H1 (cell line): ENCODE measurements at regions not wholly inside any gene's neighbourhood (a gene's known extent, or its start where the extent isn't known, plus 50 kb on each side); places are given as distances from the start of the nearest gene placed in this dataset.

Experiments used
- CTCF ChIA-PET: fragments of 300-600 bp; sonication (Branson Sonifier 250); formaldehyde crosslinking; loops from one replicate; lab custom pipeline; 2021; ENCODE audit not compliant: partially characterized antibody; lab: Charles Lee
- POLR2A ChIA-PET: fragments of 300-600 bp; sonication (Branson Sonifier 250); formaldehyde crosslinking; loops from one replicate; lab custom pipeline; 2021; ENCODE audit warnings: inconsistent platforms; ENCODE audit not compliant: partially characterized antibody; lab: Charles Lee
- DNase-seq, 2 experiments: peaks; one replicate each; pipeline versions ENCODE4 v3.0.0 to v3.0.0-alpha.2; 2010 to 2022; ENCODE audit warnings: low spot score in 2 of 2, low read depth in 1 of 2, mixed read lengths in 1 of 2
- FAIRE-seq: peaks from 2 replicates; lab custom pipeline; 2011; peaks lifted over from hg19 to GRCh38; lab: Jason Lieb, UNC
- H2AFZ ChIP-seq: 2 replicates; pipeline ENCODE4 v1.8.1; 2012; ENCODE audit warnings: low read length, inconsistent platforms
- H2AK5ac ChIP-seq: 2 replicates; pipeline ENCODE4 v1.6.1; 2013; ENCODE audit warnings: low read depth, low read length
- H2BK120ac ChIP-seq: replicated peaks from 2 replicates; pipeline ENCODE3; 2013; ENCODE audit warnings: low read depth, low read length, inconsistent platforms
- H2BK12ac ChIP-seq: 2 replicates; pipeline ENCODE4 v1.6.1; 2013; ENCODE audit warnings: low read depth, low read length
- H2BK15ac ChIP-seq: 2 replicates; pipeline ENCODE4 v1.6.1; 2013; ENCODE audit warnings: low read length
- H2BK20ac ChIP-seq: 2 replicates; pipeline ENCODE4 v1.6.1; 2013; ENCODE audit warnings: low read length
- H2BK5ac ChIP-seq: 2 replicates; pipeline ENCODE4 v1.6.1; 2013; ENCODE audit warnings: low read depth, low read length
- H3K14ac ChIP-seq: 2 replicates; pipeline ENCODE4 v1.6.1; 2013; ENCODE audit warnings: inconsistent platforms; ENCODE audit not compliant: insufficient read length
- H3K18ac ChIP-seq: 2 replicates; pipeline ENCODE4 v1.6.1; 2013; ENCODE audit warnings: low read length; ENCODE audit errors: extremely low read depth
- H3K23ac ChIP-seq: 2 replicates; pipeline ENCODE4 v1.6.1; 2013; ENCODE audit warnings: inconsistent platforms; ENCODE audit not compliant: insufficient read length
- H3K23me2 ChIP-seq: 2 replicates; pipeline ENCODE4 v1.6.1; 2013; ENCODE audit warnings: low read depth, low read length
- H3K27ac ChIP-seq: 2 replicates; pipeline ENCODE4 v1.6.1; 2011; ENCODE audit warnings: low read depth, low read length, inconsistent platforms
- H3K27me3 ChIP-seq, 4 experiments: replicated peaks in 1 of 4; 1 replicate in 1 of 4; 2 replicates in 3 of 4; pipeline versions ENCODE4 v1.6.1 to v1.8.1; 2011 to 2013; ENCODE audit warnings: low read length in 3 of 4, mild to moderate bottlenecking in 3 of 4, inconsistent platforms in 2 of 4, mixed read lengths in 2 of 4, moderate library complexity in 1 of 4; ENCODE audit not compliant: control insufficient read depth in 3 of 4, insufficient read depth in 3 of 4; ENCODE audit errors: extremely low read depth in 1 of 4
- H3K36me3 ChIP-seq, 4 experiments: 2 replicates each; pipeline versions ENCODE4 v1.6.1 to v1.8.1; 2011 to 2013; ENCODE audit warnings: mild to moderate bottlenecking in 4 of 4, low read length in 3 of 4, moderate library complexity in 2 of 4, control low read depth in 1 of 4, inconsistent platforms in 1 of 4; ENCODE audit not compliant: insufficient read depth in 4 of 4, control insufficient read depth in 2 of 4
- H3K4ac ChIP-seq: replicated peaks from 2 replicates; pipeline ENCODE3; 2013; ENCODE audit warnings: low read length, low read depth, mixed read lengths, inconsistent platforms; ENCODE audit not compliant: insufficient read length
- H3K4me1 ChIP-seq, 4 experiments: replicated peaks in 1 of 4; 1 replicate in 1 of 4; 2 replicates in 3 of 4; pipeline versions ENCODE4 v1.6.1 to v1.8.1; 2011 to 2013; ENCODE audit warnings: low read length in 3 of 4, inconsistent platforms in 2 of 4, mixed read lengths in 1 of 4; ENCODE audit not compliant: insufficient read depth in 4 of 4, control insufficient read depth in 3 of 4
- H3K4me2 ChIP-seq, 2 experiments: 2 replicates each; pipeline versions ENCODE4 v1.6.1 to v1.8.1; 2011 to 2013; ENCODE audit warnings: low read depth in 2 of 2, low read length in 2 of 2, control low read depth in 1 of 2, inconsistent platforms in 1 of 2, mild to moderate bottlenecking in 1 of 2; ENCODE audit not compliant: insufficient read depth in 1 of 2
- H3K4me3 ChIP-seq, 4 experiments: fragments of 200-600, 300-600 bp in 1 of 4; sonication (generic), shearing (Covaris generic), sonication (Bioruptor Twin) in 1 of 4; 2 replicates each; pipeline versions ENCODE4 v1.5.1 to v1.8.1; 2011 to 2016; ENCODE audit warnings: low read length in 4 of 4, low read depth in 3 of 4, control low read depth in 2 of 4, inconsistent platforms in 2 of 4, mild to moderate bottlenecking in 2 of 4, mixed read lengths in 1 of 4, moderate library complexity in 1 of 4; ENCODE audit not compliant: insufficient read depth in 2 of 4; ENCODE audit errors: extremely low read depth in 1 of 4
- H3K56ac ChIP-seq: replicated peaks from 2 replicates; pipeline ENCODE3; 2013; ENCODE audit warnings: low read depth, mild to moderate bottlenecking, mixed read lengths, low read length, inconsistent platforms; ENCODE audit not compliant: insufficient read length
- H3K79me1 ChIP-seq: 2 replicates; pipeline ENCODE4 v1.6.1; 2013; ENCODE audit warnings: low read depth, low read length, control low read depth
- H3K79me2 ChIP-seq, 2 experiments: 2 replicates each; pipeline versions ENCODE4 v1.6.1 to v1.8.1; 2012 to 2013; ENCODE audit warnings: low read length in 2 of 2, mild to moderate bottlenecking in 2 of 2, inconsistent platforms in 1 of 2; ENCODE audit not compliant: insufficient read depth in 2 of 2, control insufficient read depth in 1 of 2
- H3K9ac ChIP-seq, 4 experiments: replicated peaks in 1 of 4; 1 replicate in 1 of 4; 2 replicates in 3 of 4; pipeline versions ENCODE4 v1.6.1 to v1.8.1; 2011 to 2013; ENCODE audit warnings: low read depth in 3 of 4, low read length in 3 of 4, control low read depth in 2 of 4, mild to moderate bottlenecking in 2 of 4, moderate library complexity in 2 of 4, inconsistent platforms in 1 of 4; ENCODE audit errors: extremely low read depth in 1 of 4
- H3K9me3 ChIP-seq, 2 experiments: 2 replicates each; pipeline versions ENCODE4 v1.6.1 to v1.8.1; 2012 to 2013; ENCODE audit warnings: mild to moderate bottlenecking in 2 of 2, moderate library complexity in 2 of 2, control low read depth in 1 of 2, inconsistent platforms in 1 of 2, low read depth in 1 of 2, low read length in 1 of 2, mixed read lengths in 1 of 2; ENCODE audit not compliant: insufficient read depth in 2 of 2
- H4K20me1 ChIP-seq, 2 experiments: replicated peaks in 1 of 2; 2 replicates each; pipeline versions ENCODE3 to v1.8.1; 2011 to 2013; ENCODE audit warnings: inconsistent platforms in 2 of 2, low read length in 2 of 2, mild to moderate bottlenecking in 1 of 2; ENCODE audit not compliant: insufficient read depth in 2 of 2, control insufficient read depth in 1 of 2
- H4K5ac ChIP-seq: 2 replicates; pipeline ENCODE4 v1.6.1; 2013; ENCODE audit warnings: low read length, low read depth, mixed read lengths, inconsistent platforms; ENCODE audit not compliant: insufficient read length
- H4K8ac ChIP-seq: 2 replicates; pipeline ENCODE4 v1.8.0; 2013; ENCODE audit warnings: mild to moderate bottlenecking, moderate library complexity, low read length, inconsistent platforms; ENCODE audit not compliant: insufficient read depth; ENCODE audit errors: extremely low read depth
- H4K91ac ChIP-seq: replicated peaks from 2 replicates; pipeline ENCODE3; 2013; ENCODE audit warnings: low read length, mixed read lengths, inconsistent platforms; ENCODE audit not compliant: insufficient read length
- BACH1 ChIP-seq: IDR thresholded peaks from 2 replicates; pipeline ENCODE4 v1.6.1; 2012; ENCODE audit warnings: low read length, improper control_type of control experiment
- BCL11A ChIP-seq, 2 experiments: IDR thresholded peaks; one replicate each; pipeline ENCODE4 v1.6.1; 2011; ENCODE audit warnings: low read depth in 2 of 2, low read length in 2 of 2, mild to moderate bottlenecking in 2 of 2
- BRCA1 ChIP-seq: IDR thresholded peaks from 2 replicates; pipeline ENCODE4 v1.6.1; 2012; ENCODE audit warnings: low read depth, low read length, improper control_type of control experiment
- EZH2 ChIP-seq: fragments of 200-600 bp; sonication (generic); IDR thresholded peaks from 2 replicates; pipeline ENCODE4 v1.7.1; 2012; ENCODE audit warnings: low read depth, mild to moderate bottlenecking, moderate library complexity, low read length, inconsistent platforms; ENCODE audit not compliant: severe bottlenecking
- KDM4A ChIP-seq: IDR thresholded peaks from one replicate; pipeline ENCODE4 v1.7.1; 2012; ENCODE audit warnings: low read depth, mild to moderate bottlenecking, moderate library complexity, low read length, inconsistent platforms; ENCODE audit not compliant: severe bottlenecking
- SIX5 ChIP-seq: IDR thresholded peaks from 2 replicates; pipeline ENCODE4 v1.6.1; 2011; ENCODE audit warnings: mild to moderate bottlenecking, low read depth, low read length
- SRF ChIP-seq: IDR thresholded peaks from 2 replicates; pipeline ENCODE4 v1.6.1; 2011; ENCODE audit warnings: mild to moderate bottlenecking, low read depth, low read length, moderate library complexity
- TBP ChIP-seq: IDR thresholded peaks from 2 replicates; pipeline ENCODE4 v1.6.1; 2011; ENCODE audit warnings: low read depth, low read length, improper control_type of control experiment
- TEAD4 ChIP-seq: IDR thresholded peaks from 2 replicates; pipeline ENCODE4 v1.6.1; 2012; ENCODE audit warnings: low read depth, low read length, inconsistent platforms, mixed read lengths
- WGBS, 2 experiments: shearing (Covaris generic) in 1 of 2; methylation state at CpG; one replicate each; pipeline versions ENCODE4 v1.1.6 to v1.1.7; 2013 to 2015; ENCODE audit warnings: low lambda C conversion rate in 2 of 2, mixed read lengths in 2 of 2, inconsistent platforms in 1 of 2, low coverage in 1 of 2, missing lambda C conversion rate in 1 of 2; ENCODE audit not compliant: insufficient replicate concordance in 2 of 2, insufficient coverage in 1 of 2, insufficient read length in 1 of 2; ENCODE audit errors: extremely low coverage in 1 of 2, missing lambda C conversion rate in 1 of 2; 5-methylcytosine and 5-hydroxymethylcytosine counted together

DNA sequence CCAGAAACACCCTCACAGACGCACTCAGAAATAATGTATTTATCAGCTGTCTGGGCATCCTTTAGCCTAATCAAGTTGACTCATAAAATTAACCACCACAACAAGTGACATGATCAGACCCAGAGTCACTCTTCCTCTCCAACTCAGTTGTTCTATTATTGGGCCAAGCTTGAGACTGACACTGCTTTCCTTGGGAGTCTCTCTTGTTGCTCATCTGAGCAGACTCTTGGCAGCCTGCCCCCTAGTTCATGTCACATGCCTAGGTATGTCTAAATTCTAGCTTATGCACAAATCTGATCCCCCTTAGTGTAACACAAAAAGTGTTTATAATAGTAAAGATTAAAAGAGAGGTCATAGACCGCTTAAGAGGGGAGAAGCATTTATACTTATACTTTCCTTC is 72.6 kb upstream of the ADAMTS3 start:
- H4K8ac ChIP-seq: no peak overlapping the region
- no peak overlapping the region for H2BK20ac ChIP-seq
- no peak overlapping the region for H3K4ac ChIP-seq
- CTCF ChIA-PET: no interaction called here
- no peak overlapping the region for H4K91ac ChIP-seq
- H3K4me1 ChIP-seq: no peaks in the 10 kb centered on the region
- H3K4me2 ChIP-seq: no peak overlapping the region
- H2AFZ ChIP-seq: no peak overlapping the region
- H3K36me3 ChIP-seq: no peaks in the 10 kb centered on the region
- no peak overlapping the region for H2BK12ac ChIP-seq
- no peak overlapping the region for H3K18ac ChIP-seq
- no peak overlapping the region for H3K27ac ChIP-seq
- H2BK5ac ChIP-seq: no peak overlapping the region
- no peaks in the 10 kb centered on the region for H4K20me1 ChIP-seq
- no peak overlapping the region for H2BK15ac ChIP-seq
- DNase-seq: no peak
- no peak for TF ChIP-seq SRF
- TF ChIP-seq EZH2: no peak
- TF ChIP-seq TBP: no peak
- TF ChIP-seq BRCA1: no peak
- no peak for TF ChIP-seq SIX5
- TF ChIP-seq KDM4A: no peak
- no peak for TF ChIP-seq BCL11A (IDR thresholded peaks at IDR 0.05; ENCODE audit: low read depth in 2 of 2, low read length in 2 of 2)
- TF ChIP-seq BACH1: no peak
- TF ChIP-seq TEAD4: no peak
- TF ChIP-seq, all 59 proteins: peak for 0
- H2AK5ac ChIP-seq: no peak overlapping the region
- H2BK120ac ChIP-seq: no peak overlapping the region
- H3K79me2 ChIP-seq: no peaks in the 10 kb centered on the region
- FAIRE-seq: no peak
- H3K4me3 ChIP-seq: no peak overlapping the region
- 92% methylated on average over 2 of the region's 2 CpGs; no CpG with 5 or more reads in 1 of the 2 experiments for WGBS, 2 experiments
- no peak overlapping the region for H3K14ac ChIP-seq
- no peak overlapping the region for H3K23ac ChIP-seq
- no peaks in the 10 kb centered on the region for H3K23me2 ChIP-seq
- H3K27me3 ChIP-seq: no peaks in the 10 kb centered on the region
- H3K79me1 ChIP-seq: no peaks in the 10 kb centered on the region
- no peak overlapping the region for H3K9ac ChIP-seq
- POLR2A ChIA-PET: no interaction called here
- no peak overlapping the region for H4K5ac ChIP-seq
- peaks cover 8 to 9% of the 10 kb centered on the region in 2 experiments; a peak in 3 of 4 replicates for H3K9me3 ChIP-seq
- no peak overlapping the region for H3K56ac ChIP-seq
